Mammary epithelial cell (primary cell): ENCODE measurements at regions not wholly inside any gene's neighbourhood (a gene's known extent, or its start where the extent isn't known, plus 50 kb on each side); places are given as distances from the start of the nearest gene placed in this dataset.

ENCODE experiments used
- CTCF ChIP-seq, 2 donors: IDR thresholded peaks in 1 of 2; conservative IDR thresholded peaks in 1 of 2; 2 replicates each; pipeline ENCODE4 v1.5.1; 2011 to 2012; ENCODE audit warnings: inconsistent platforms in 2 of 2, low read length in 2 of 2, mild to moderate bottlenecking in 2 of 2, control low read depth in 1 of 2, low read depth in 1 of 2; ENCODE audit not compliant: insufficient read depth in 1 of 2; ENCODE audit errors: extremely low read depth in 1 of 2
- EZH2 ChIP-seq: IDR thresholded peaks from 2 replicates; pipeline ENCODE4 v1.6.1; 2012; ENCODE audit warnings: low read length, inconsistent platforms, borderline replicate concordance

- no peak for TF ChIP-seq CTCF (conservative IDR thresholded peaks at IDR 0.05 in 1 of 2, IDR thresholded peaks at IDR 0.05 in 1 of 2; ENCODE audit: extremely low read depth in 1 of 2, insufficient read depth in 1 of 2, low read depth in 1 of 2, low read length in 2 of 2)
- no peak for TF ChIP-seq EZH2
Observed at GRCh38 chr12:29883525-29883924, 99.8 kb upstream of the TMTC1 start.
